Kidney glomerular epithelial cell (primary cell): ENCODE measurements at regions not wholly inside any gene's neighbourhood (a gene's known extent, or its start where the extent isn't known, plus 50 kb on each side); places are given as distances from the start of the nearest gene placed in this dataset.

ENCODE experiments used
- DNase-seq: peaks from one replicate; lab custom pipeline; 2025; lab: John Stamatoyannopoulos, UW

GRCh38 chr6:55642366-55642765 is 63.4 kb upstream of the HMGCLL1 start:
- DNase-seq = no peak

- DNase-seq = peak; percentile 22
These were observed 57.6 kb upstream of the HMGCLL1 start for GRCh38 chr6:55636406-55637102.

- no peak for DNase-seq
These were observed 54.5 kb upstream of the HMGCLL1 start for GRCh38 chr6:55633471-55633870.

- no peak for DNase-seq
These were observed 54.0 kb upstream of the HMGCLL1 start for GRCh38 chr6:55632953-55633352.
